Suprapubic skin (tissue), 4 donors: ENCODE measurements at regions not wholly inside any gene's neighbourhood (a gene's known extent, or its start where the extent isn't known, plus 50 kb on each side); places are given as distances from the start of the nearest gene placed in this dataset.

Experiments used
- CTCF ChIP-seq, 2 donors: fragments of 200-600 bp in 1 of 2; fragments of 450-650 bp in 1 of 2; sonication (generic) in 1 of 2; IDR thresholded peaks; one replicate each; pipeline ENCODE4 v1.5.1; 2016 to 2019; ENCODE audit warnings: antibody characterized with exemption in 2 of 2, mild to moderate bottlenecking in 1 of 2, moderate library complexity in 1 of 2
- EP300 ChIP-seq: sonication (generic); formaldehyde crosslinking; IDR thresholded peaks from one replicate; pipeline ENCODE4 v1.6.1; 2017; ENCODE audit warnings: antibody characterized with exemption
- POLR2A ChIP-seq, 2 donors: fragments of 450-650 bp; IDR thresholded peaks; one replicate each; pipeline ENCODE4 v1.6.1; 2017; ENCODE audit warnings: antibody characterized with exemption in 2 of 2, mild to moderate bottlenecking in 2 of 2, moderate library complexity in 2 of 2
- POLR2AphosphoS5 ChIP-seq, 3 donors: sonication (generic); formaldehyde crosslinking; IDR thresholded peaks; one replicate each; pipeline ENCODE4 v1.6.1; 2017; ENCODE audit warnings: antibody characterized with exemption in 3 of 3

- no peak for TF ChIP-seq CTCF (IDR thresholded peaks at IDR 0.05)
- TF ChIP-seq POLR2A (IDR thresholded peaks at IDR 0.05), result no peak
- TF ChIP-seq EP300, result no peak
- TF ChIP-seq POLR2AphosphoS5 (IDR thresholded peaks at IDR 0.05), result no peak
Measured at GRCh38 chr6:1002989-1003388, 308.9 kb upstream of the FOXQ1 start.
